ENCODE measurements at regions not wholly inside any gene's neighbourhood (a gene's known extent, or its start where the extent isn't known, plus 50 kb on each side); places are given as distances from the start of the nearest gene placed in this dataset.

GRCh38 chr1:204802401-204803175 lies 68.1 kb upstream of the NFASC start:
- TF ChIP-seq CTCF (IDR thresholded peaks at IDR 0.05): no peak
- TF ChIP-seq POLR2A (IDR thresholded peaks at IDR 0.05): no peak
